Suppressor macrophage treated with lipopolysaccharide for 4 hours (primary cell): ENCODE measurements at regions not wholly inside any gene's neighbourhood (a gene's known extent, or its start where the extent isn't known, plus 50 kb on each side); places are given as distances from the start of the nearest gene placed in this dataset.
"Not testable (repeated sequence)": the region's sequence is repeated elsewhere in the genome, so short reads cannot be mapped to it uniquely, and the experiment has no call there.

Source experiments
- DNase-seq: peaks from one replicate; pipeline ENCODE4 v3.0.0-alpha.2; 2020

- DNase-seq = not testable (repeated sequence)
These were observed 634.3 kb upstream of the CHD1 start for GRCh38 chr5:99562937-99563627.

GRCh38 chr5:99553211-99553810 lies 624.5 kb upstream of the CHD1 start:
- no peak for DNase-seq

GRCh38 chr5:99544356-99544755 lies 615.5 kb upstream of the CHD1 start:
- no peak for DNase-seq

- no peak for DNase-seq
These were observed 615.0 kb upstream of the CHD1 start for GRCh38 chr5:99543841-99544240.

GRCh38 chr5:99534241-99534640 lies 605.4 kb upstream of the CHD1 start:
- DNase-seq = not testable (repeated sequence)

GRCh38 chr5:99521666-99522065 lies 592.9 kb upstream of the CHD1 start:
- DNase-seq = not testable (repeated sequence)

- DNase-seq = not testable (repeated sequence)
These were observed 587.2 kb upstream of the CHD1 start for GRCh38 chr5:99515864-99516490.

GRCh38 chr5:99510237-99510866 lies 581.5 kb upstream of the CHD1 start:
- DNase-seq = not testable (repeated sequence)

GRCh38 chr5:99509064-99509463 lies 580.3 kb upstream of the CHD1 start:
- not testable (repeated sequence) for DNase-seq

- DNase-seq = not testable (repeated sequence)
These were observed 566.6 kb upstream of the CHD1 start for GRCh38 chr5:99495456-99495855.

GRCh38 chr5:99478450-99478849 lies 549.6 kb upstream of the CHD1 start:
- not testable (repeated sequence) for DNase-seq

- DNase-seq = not testable (repeated sequence)
These were observed 544.5 kb upstream of the CHD1 start for GRCh38 chr5:99473328-99473727.

- DNase-seq = not testable (repeated sequence)
These were observed 542.9 kb upstream of the CHD1 start for GRCh38 chr5:99471726-99472125.

- DNase-seq = not testable (repeated sequence)
These were observed 542.4 kb upstream of the CHD1 start for GRCh38 chr5:99471178-99471577.

GRCh38 chr5:99470636-99471035 lies 541.8 kb upstream of the CHD1 start:
- DNase-seq = not testable (repeated sequence)

- DNase-seq = no peak
These were observed 531.9 kb upstream of the CHD1 start for GRCh38 chr5:99460701-99461100.

- no peak for DNase-seq
These were observed 524.4 kb upstream of the CHD1 start for GRCh38 chr5:99453196-99453595.

GRCh38 chr5:99449786-99450185 lies 521.0 kb upstream of the CHD1 start:
- no peak for DNase-seq

- DNase-seq = no peak
These were observed 517.0 kb upstream of the CHD1 start for GRCh38 chr5:99445805-99446204.

- DNase-seq = no peak
These were observed 512.4 kb upstream of the CHD1 start for GRCh38 chr5:99441235-99441634.

GRCh38 chr5:99438619-99439018 lies 509.8 kb upstream of the CHD1 start:
- DNase-seq = no peak

- DNase-seq = no peak
These were observed 509.2 kb upstream of the CHD1 start for GRCh38 chr5:99437986-99438385.

GRCh38 chr5:99423396-99423795 lies 494.6 kb upstream of the CHD1 start:
- not testable (repeated sequence) for DNase-seq

- DNase-seq = not testable (repeated sequence)
These were observed 489.8 kb upstream of the CHD1 start for GRCh38 chr5:99418640-99419039.
